ENCODE measurements at regions not wholly inside any gene's neighbourhood (a gene's known extent, or its start where the extent isn't known, plus 50 kb on each side); places are given as distances from the start of the nearest gene placed in this dataset.
"Not testable (repeated sequence)": the region's sequence is repeated elsewhere in the genome, so short reads cannot be mapped to it uniquely, and the experiment has no call there.

- H3K27ac ChIP-seq, result not testable (repeated sequence)
These were observed 153.8 kb upstream of the PDCD2 start for GRCh38 chr6:170738263-170738662.

- peak; percentile 63 for TF ChIP-seq CTCF (conservative IDR thresholded peaks at IDR 0.05)
- not testable (repeated sequence) for H3K27ac ChIP-seq
These were observed 151.9 kb upstream of the PDCD2 start for GRCh38 chr6:170736339-170736738.

GRCh38 chr6:170717082-170717481 is 132.6 kb upstream of the PDCD2 start:
- not testable (repeated sequence) for H3K27ac ChIP-seq

GRCh38 chr6:170712702-170713101 is 128.3 kb upstream of the PDCD2 start:
- not testable (repeated sequence) for H3K27ac ChIP-seq

- not testable (repeated sequence) for H3K27ac ChIP-seq
These were observed 115.7 kb upstream of the PDCD2 start for GRCh38 chr6:170700178-170700577.
